HL-60 (cell line): ENCODE measurements at regions not wholly inside any gene's neighbourhood (a gene's known extent, or its start where the extent isn't known, plus 50 kb on each side); places are given as distances from the start of the nearest gene placed in this dataset.

Experiments
- CTCF ChIP-seq: IDR thresholded peaks from one replicate; pipeline ENCODE4 v1.5.1; 2011; ENCODE audit warnings: low read length, control low read depth, inconsistent platforms; ENCODE audit not compliant: insufficient read depth
- REST ChIP-seq: IDR thresholded peaks from 2 replicates; pipeline ENCODE4 v1.6.1; 2012; ENCODE audit warnings: low read depth; ENCODE audit not compliant: insufficient replicate concordance

GRCh38 chr5:23042226-23042625 is 189.1 kb upstream of the CDH12 start:
- no peak for TF ChIP-seq CTCF
- no peak for TF ChIP-seq REST
